ENCODE measurements at regions not wholly inside any gene's neighbourhood (a gene's known extent, or its start where the extent isn't known, plus 50 kb on each side); places are given as distances from the start of the nearest gene placed in this dataset.

- DNase-seq (ENCODE audit: extremely low read depth, low read depth): no peak
These were observed 255.6 kb upstream of the IRX2 start for GRCh38 chr5:3006961-3007551.

- DNase-seq (ENCODE audit: extremely low read depth, low read depth): no peak
These were observed 255.0 kb upstream of the IRX2 start for GRCh38 chr5:3006526-3006925.

GRCh38 chr5:3004361-3005080, 253.0 kb upstream of the IRX2 start:
- no peak for DNase-seq (ENCODE audit: extremely low read depth, low read depth)

DNA sequence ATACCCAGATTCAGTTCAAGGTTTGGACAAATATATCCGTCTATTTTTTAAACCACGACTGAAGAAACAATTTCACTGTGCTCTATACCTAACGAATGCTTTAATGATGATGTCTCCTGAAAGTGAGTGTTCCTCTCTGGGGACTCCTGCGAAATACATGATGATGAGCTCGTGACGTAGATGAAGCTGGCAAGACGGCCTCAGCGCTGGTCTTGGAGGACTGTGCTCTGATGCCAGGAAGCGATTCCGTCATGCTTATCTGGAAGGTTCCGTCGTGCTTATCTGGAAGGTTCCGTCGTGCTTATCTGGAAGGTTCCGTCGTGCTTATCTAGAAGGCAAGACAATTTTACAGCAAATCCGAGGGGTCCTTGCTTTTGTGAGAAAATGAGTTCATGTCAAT, 250.8 kb upstream of the IRX2 start:
- DNase-seq (ENCODE audit: extremely low read depth, low read depth): no peak

DNA sequence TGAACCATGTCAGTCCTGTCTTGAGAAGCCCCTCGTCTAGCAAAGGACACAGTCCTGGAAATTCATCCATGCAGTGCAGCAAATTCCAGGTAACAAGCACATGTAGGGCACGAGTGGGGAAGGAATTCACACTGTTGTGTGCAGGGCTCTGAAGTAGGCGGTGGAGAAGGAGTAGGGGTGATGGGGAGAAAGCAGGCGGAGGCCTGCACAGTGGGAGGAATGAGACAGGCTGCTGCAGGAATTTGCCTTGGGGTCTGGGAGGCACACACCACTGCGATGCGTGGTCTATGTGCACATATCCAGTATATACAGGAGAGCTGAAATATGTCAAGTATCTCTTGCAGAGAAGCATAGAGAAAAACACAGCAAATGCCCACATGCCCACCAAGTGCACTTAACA, 249.2 kb upstream of the IRX2 start:
- no peak for DNase-seq (ENCODE audit: extremely low read depth, low read depth)

GRCh38 chr5:2999926-3000325, 248.4 kb upstream of the IRX2 start:
- DNase-seq (ENCODE audit: extremely low read depth, low read depth): no peak

DNA sequence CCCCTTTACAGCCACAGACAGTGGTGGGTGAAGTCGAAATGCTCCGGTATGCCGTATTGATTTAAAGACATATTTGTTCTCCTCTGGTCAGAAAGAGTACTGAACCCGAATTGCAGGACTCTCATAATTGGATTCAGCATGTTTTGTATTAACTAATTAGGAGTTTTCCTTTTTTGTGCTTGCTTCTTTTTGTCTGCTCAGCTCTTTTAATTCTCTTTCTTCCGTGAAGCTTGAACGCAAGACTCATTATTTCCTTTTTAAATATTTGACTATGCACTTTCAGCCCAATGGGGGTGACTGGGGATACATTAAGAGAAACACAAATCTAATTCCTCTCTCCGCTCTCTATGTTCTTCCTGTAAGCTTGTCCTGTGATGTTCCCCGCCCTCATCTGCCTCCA, 246.6 kb upstream of the IRX2 start:
- no peak for DNase-seq (ENCODE audit: extremely low read depth, low read depth)

DNA sequence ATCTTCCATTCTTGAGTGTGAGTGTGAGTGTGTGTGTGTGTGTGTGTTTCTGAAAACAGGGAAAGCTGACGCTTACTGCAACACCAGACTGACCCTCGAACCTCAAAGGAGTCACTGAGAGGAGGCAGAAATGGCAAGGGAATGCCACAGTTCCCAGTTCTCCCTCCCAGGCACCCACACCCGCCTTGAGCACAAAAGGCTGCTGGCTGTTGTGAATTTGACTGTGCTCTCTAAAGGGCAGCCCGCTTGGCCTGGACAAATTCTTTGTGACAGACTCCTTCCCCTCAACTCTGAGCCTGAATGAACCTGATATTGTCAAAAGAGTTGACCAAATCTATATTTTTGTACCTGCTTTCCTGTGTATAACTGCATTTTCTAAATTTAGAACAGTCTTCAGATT, 245.7 kb upstream of the IRX2 start:
- DNase-seq (ENCODE audit: extremely low read depth, low read depth): no peak

- no peak for DNase-seq (ENCODE audit: extremely low read depth, low read depth)
These were observed 245.2 kb upstream of the IRX2 start for GRCh38 chr5:2996687-2997086.

- DNase-seq (ENCODE audit: extremely low read depth, low read depth): no peak
These were observed 244.8 kb upstream of the IRX2 start for GRCh38 chr5:2996248-2996647.

- no peak for DNase-seq (ENCODE audit: extremely low read depth, low read depth)
These were observed 244.2 kb upstream of the IRX2 start for GRCh38 chr5:2995667-2996066.

DNA sequence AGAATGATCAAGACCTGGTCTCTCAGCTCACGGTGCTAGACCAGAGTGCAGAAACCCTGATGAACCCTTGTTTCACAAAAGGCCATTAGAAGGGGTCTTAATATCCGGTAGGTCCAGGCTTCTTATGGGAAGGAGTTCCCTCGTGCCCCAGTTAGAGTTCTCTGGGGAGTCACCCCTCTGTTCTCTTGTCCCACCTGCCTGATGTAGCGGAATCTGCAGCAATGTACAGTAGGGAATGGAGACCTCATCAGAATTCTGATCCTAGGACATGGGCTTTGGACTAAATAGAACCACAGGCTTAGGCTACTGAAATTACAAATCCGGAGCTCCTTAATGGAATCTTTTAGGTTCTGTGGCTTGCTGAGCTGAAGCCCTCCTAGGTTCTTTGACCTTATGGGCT, 243.6 kb upstream of the IRX2 start:
- no peak for DNase-seq (ENCODE audit: extremely low read depth, low read depth)

DNA sequence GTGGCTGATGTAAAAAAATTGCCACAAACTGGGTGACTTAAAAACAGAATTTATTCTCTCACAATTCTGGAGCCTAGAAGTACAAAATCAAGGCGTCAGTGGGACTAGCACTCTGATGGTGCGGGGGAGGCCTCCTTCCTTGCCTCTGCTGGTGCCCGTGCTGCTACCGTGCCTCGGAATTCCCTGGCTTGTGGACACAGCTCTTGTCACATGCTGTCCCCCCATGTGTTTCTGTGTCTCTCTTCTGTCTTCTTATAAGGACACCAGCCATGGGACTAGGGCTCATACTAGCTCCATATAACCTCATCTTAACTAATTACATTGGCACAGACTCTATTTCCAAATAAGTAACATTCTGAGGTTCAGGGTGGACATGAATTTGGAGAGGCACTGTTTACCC, 242.3 kb upstream of the IRX2 start:
- no peak for DNase-seq (ENCODE audit: extremely low read depth, low read depth)

- DNase-seq (ENCODE audit: extremely low read depth, low read depth): no peak
These were observed 241.8 kb upstream of the IRX2 start for GRCh38 chr5:2993301-2993700.

DNA sequence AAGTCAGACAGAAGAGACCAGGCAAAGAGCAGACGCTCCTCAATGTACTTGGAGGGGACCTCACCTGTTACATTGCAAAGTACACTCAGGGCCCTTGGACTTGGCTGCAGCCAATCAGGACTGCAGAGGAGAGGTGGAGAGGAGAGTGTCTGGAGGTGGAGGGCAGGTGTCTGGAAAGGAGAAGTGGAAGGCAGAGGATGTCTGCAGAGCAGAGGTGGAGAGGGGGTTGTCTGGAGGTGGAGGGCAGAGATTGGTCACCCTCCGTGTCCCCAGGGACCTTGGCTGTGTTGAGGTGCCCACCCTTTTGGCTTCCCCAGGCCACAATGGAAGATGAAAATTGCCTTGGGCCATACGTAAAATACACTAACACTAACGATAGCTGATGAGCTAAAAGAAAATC, 241.3 kb upstream of the IRX2 start:
- no peak for DNase-seq (ENCODE audit: extremely low read depth, low read depth)

- DNase-seq (ENCODE audit: extremely low read depth, low read depth): no peak
These were observed 240.4 kb upstream of the IRX2 start for GRCh38 chr5:2991884-2992283.

GRCh38 chr5:2989517-2989916, 238.0 kb upstream of the IRX2 start:
- DNase-seq (ENCODE audit: extremely low read depth, low read depth): no peak

DNA sequence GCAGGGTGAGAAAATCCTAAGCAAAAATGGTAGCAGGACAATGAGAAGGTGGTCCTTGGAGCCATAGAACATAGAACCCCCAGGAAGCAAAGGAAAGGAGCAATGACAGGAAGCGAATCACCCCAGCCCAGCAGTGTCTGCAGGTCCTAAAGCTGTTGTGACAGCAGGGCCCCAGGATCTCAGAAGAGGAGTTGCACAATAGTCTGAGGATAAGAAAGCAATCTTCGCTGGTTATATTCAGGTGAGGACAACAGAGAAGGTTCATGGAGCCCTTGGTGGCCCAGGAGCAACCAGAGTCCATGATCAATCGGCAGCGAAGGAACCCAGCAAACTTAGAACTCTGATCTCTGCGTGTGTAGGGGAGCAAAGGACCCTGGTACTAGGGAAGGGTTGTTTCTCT, 234.8 kb upstream of the IRX2 start:
- no peak for DNase-seq (ENCODE audit: extremely low read depth, low read depth)

- DNase-seq (ENCODE audit: extremely low read depth, low read depth): no peak
These were observed 234.2 kb upstream of the IRX2 start for GRCh38 chr5:2985718-2986117.

DNA sequence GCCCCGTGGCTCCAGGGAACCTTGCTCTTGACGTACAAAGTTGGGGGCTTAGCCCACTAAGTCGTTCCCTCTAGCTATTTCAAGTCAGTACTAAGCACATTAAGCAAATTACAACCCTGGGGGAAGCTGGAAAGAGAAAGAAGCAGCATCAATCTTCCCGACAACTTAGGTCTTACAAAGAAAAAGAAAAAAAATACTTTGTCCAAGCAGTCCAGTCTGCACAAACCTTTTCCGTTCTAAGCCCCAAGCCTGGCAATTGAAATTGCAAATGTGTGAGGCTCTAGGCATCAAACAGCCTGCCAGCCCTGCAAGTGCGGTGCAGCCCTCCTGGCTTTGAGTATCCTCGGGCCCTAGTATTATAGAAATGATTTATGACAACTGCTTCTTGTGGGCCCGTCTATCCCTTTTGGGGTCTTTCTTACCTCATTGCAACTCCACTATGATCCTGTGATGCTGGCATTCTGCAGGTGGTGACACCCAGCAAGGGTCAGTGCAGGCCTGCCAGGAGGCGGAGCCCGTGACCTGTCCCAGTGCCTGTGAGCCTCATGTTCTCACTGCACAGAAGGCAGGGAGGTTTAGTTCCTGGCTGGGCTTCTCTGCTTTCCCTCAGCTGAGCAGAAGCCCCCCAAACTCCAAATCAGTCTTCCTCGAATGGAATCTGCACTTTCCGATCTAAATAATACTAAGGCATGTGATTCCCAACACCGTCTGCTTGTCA, 232.3 kb upstream of the IRX2 start:
- no peak for DNase-seq (ENCODE audit: extremely low read depth, low read depth)

DNA sequence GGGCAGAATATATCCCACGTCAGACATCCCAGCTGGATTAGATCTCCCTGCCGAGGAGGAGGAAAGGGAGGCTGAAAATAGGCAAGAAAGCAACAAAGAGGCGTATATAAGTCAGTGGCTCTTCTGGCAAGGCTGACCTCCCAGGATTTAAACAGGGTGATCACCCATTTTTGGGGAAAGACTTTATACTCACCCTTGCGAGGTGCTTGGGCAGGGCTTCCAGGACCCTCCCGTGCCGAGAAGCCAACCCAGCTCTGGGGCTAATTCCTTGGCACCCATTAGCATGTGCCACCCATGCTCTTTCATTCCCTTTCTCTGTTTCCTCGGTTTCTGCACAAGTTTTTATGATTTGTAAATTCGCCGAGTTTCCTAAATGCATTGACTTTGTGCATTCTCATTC, 230.2 kb upstream of the IRX2 start:
- no peak for DNase-seq (ENCODE audit: extremely low read depth, low read depth)

DNA sequence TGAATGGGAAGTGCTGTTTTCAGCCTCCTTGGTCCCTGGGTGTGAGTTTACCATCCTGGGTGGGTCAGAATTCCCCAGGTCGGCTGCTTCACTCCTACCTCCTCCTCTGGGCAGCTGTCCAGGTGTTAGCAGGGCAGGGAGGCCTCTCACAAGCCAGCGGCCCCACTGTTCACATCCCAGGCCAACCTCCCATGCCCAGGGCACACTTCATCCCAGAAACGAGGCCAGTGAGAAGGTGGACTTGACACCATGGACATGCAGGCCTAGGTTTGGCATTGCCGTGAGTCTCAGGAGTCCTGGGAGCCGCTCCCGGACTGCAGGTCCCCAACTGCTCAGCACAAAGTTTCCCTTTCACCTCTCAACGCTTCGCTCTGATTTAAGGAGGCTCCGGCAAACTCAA, 229.6 kb upstream of the IRX2 start:
- no peak for DNase-seq (ENCODE audit: extremely low read depth, low read depth)

Measured in NCI-H460 (cell line).